GM12878 (cell line): ENCODE measurements at regions not wholly inside any gene's neighbourhood (a gene's known extent, or its start where the extent isn't known, plus 50 kb on each side); places are given as distances from the start of the nearest gene placed in this dataset.
A peak's percentile ranks its signal among the peaks of the same experiment; 100 is the strongest.

Source experiments
- ATAC-seq: fragments of 200-7000 bp; cut with Tn5 transposase; 3 replicates; pipeline ENCODE4 v1.9.1; 2020; ENCODE audit warnings: mild to moderate bottlenecking, moderate library complexity
- BruUV-seq: library from RNA; stranded (reverse); fragments of 400-500 nt; replicated peaks from 2 replicates; lab custom pipeline; 2021; lab: Mats Ljungman, UMichigan
- CTCF ChIA-PET: fragments of 300-600 bp; sonication (Branson Sonifier 250); formaldehyde crosslinking; extraction: SDS; loops from one replicate; lab custom pipeline; 2021; ENCODE audit warnings: inconsistent platforms; lab: Yijun Ruan, JAX
- POLR2A ChIA-PET: fragments of 350-600 bp; formaldehyde crosslinking; extraction: SDS; loops from one replicate; lab custom pipeline; 2021; ENCODE audit warnings: inconsistent platforms; lab: Charles Lee
- RAD21 ChIA-PET: fragments of 300-600 bp; sonication (Branson Sonifier 250); formaldehyde crosslinking; loops from one replicate; lab custom pipeline; 2023; ENCODE audit warnings: antibody characterized with exemption; ENCODE audit not compliant: unreplicated experiment; lab: Charles Lee
- SMC1A ChIA-PET: fragments of 300-600 bp; sonication (Branson Sonifier 250); formaldehyde crosslinking; loops from one replicate; lab custom pipeline; 2023; ENCODE audit not compliant: unreplicated experiment, uncharacterized antibody; lab: Charles Lee
- DNase-seq: peaks from one replicate; pipeline ENCODE4 v3.0.0-alpha.2; 2011; ENCODE audit warnings: low read depth, low spot score
- FAIRE-seq: peaks from 3 replicates; lab custom pipeline; 2011; peaks lifted over from hg19 to GRCh38; lab: Jason Lieb, UNC
- H2AFZ ChIP-seq: 2 replicates; pipeline ENCODE4 v1.6.0; 2011; ENCODE audit warnings: low read depth, low read length, control low read depth; ENCODE audit not compliant: control insufficient read depth
- H3K27ac ChIP-seq: 2 replicates; pipeline ENCODE4 v1.5.1; 2011; ENCODE audit warnings: control low read depth; ENCODE audit not compliant: control insufficient read depth, insufficient read depth
- H3K27me3 ChIP-seq, 2 experiments: replicated peaks in 1 of 2; 2 replicates each; pipeline versions ENCODE4 v1.6.0 to v1.6.1; 2011; ENCODE audit warnings: low read length in 1 of 2; ENCODE audit not compliant: control insufficient read depth in 2 of 2, insufficient read depth in 2 of 2
- H3K36me3 ChIP-seq, 2 experiments: 2 replicates each; pipeline ENCODE4 v1.5.1; 2011; ENCODE audit warnings: low read length in 1 of 2; ENCODE audit not compliant: control insufficient read depth in 2 of 2, insufficient read depth in 2 of 2
- H3K4me1 ChIP-seq: 2 replicates; pipeline ENCODE4 v1.6.1; 2011; ENCODE audit warnings: mild to moderate bottlenecking, low read length, moderate library complexity, mixed read lengths; ENCODE audit not compliant: control insufficient read depth, insufficient read depth
- H3K4me2 ChIP-seq: 2 replicates; pipeline ENCODE4 v1.6.0; 2011; ENCODE audit warnings: control low read depth; ENCODE audit not compliant: control insufficient read depth, insufficient read depth
- H3K4me3 ChIP-seq: fragments of 200-600 bp; sonication (generic); 2 replicates; pipeline ENCODE4 v1.5.1; 2016
- H3K79me2 ChIP-seq: 2 replicates; pipeline ENCODE4 v1.6.0; 2011; ENCODE audit warnings: low read length; ENCODE audit not compliant: control insufficient read depth, insufficient read depth
- H3K9ac ChIP-seq: 2 replicates; pipeline ENCODE4 v1.8.0; 2011; ENCODE audit warnings: low read length, control low read depth, mixed read lengths; ENCODE audit not compliant: control insufficient read depth, insufficient read depth
- H3K9me3 ChIP-seq: replicated peaks from 3 replicates; pipeline ENCODE4 v1.5.1; 2011; ENCODE audit warnings: mild to moderate bottlenecking, low read length; ENCODE audit not compliant: control insufficient read depth, insufficient read depth
- H4K20me1 ChIP-seq: 2 replicates; pipeline ENCODE4 v1.6.0; 2011; ENCODE audit not compliant: control insufficient read depth, insufficient read depth
- PAX5 ChIP-seq: IDR thresholded peaks from 2 replicates; pipeline ENCODE4 v1.6.1; 2011; ENCODE audit warnings: low read depth, low read length, borderline replicate concordance
- TARDBP ChIP-seq: IDR thresholded peaks from 2 replicates; pipeline ENCODE4 v1.6.1; 2016; ENCODE audit warnings: borderline replicate concordance
- TCF12 ChIP-seq: IDR thresholded peaks from 2 replicates; pipeline ENCODE4 v1.6.1; 2011; ENCODE audit warnings: low read depth, mild to moderate bottlenecking, low read length
- ZNF622 ChIP-seq: fragments of 450-650 bp; IDR thresholded peaks from 2 replicates; pipeline ENCODE4 v1.6.1; 2017; ENCODE audit warnings: mild to moderate bottlenecking, inconsistent platforms
- WGBS: methylation state at CpG from one replicate; pipeline ENCODE4 v1.1.6; 2016; ENCODE audit warnings: low lambda C conversion rate; ENCODE audit not compliant: insufficient replicate concordance, insufficient coverage; ENCODE audit errors: missing lambda C conversion rate; 5-methylcytosine and 5-hydroxymethylcytosine counted together
- in situ Hi-C: fragments of 300-500 bp; cut with MboI; formaldehyde crosslinking; loops from 9 replicates; pipeline ENCODE4 v1.14.3; 2018; ENCODE audit warnings: mixed read lengths
- intact Hi-C: fragments of 100-400 bp; cut with micrococcal nuclease; formaldehyde crosslinking; loops from one replicate; pipeline ENCODE4 v1.14.2; 2022; ENCODE audit not compliant: unreplicated experiment
- TF ChIP-seq, protein P1 (sequence below): IDR thresholded peaks from 2 replicates; pipeline ENCODE4 v1.6.1; 2011; ENCODE audit warnings: low read depth, low read length, improper control_type of control experiment, borderline replicate concordance
- TF ChIP-seq, protein P2 (sequence below): fragments of 150-350 bp; IDR thresholded peaks from 2 replicates; pipeline ENCODE4 v1.6.1; 2016; ENCODE audit warnings: low read depth, low read length
- TF ChIP-seq, protein P3 (sequence below): IDR thresholded peaks from 2 replicates; pipeline ENCODE4 v1.6.1; 2011; ENCODE audit warnings: low read depth, mild to moderate bottlenecking, low read length, moderate library complexity, borderline replicate concordance; ENCODE audit errors: extremely low read depth

DNA sequence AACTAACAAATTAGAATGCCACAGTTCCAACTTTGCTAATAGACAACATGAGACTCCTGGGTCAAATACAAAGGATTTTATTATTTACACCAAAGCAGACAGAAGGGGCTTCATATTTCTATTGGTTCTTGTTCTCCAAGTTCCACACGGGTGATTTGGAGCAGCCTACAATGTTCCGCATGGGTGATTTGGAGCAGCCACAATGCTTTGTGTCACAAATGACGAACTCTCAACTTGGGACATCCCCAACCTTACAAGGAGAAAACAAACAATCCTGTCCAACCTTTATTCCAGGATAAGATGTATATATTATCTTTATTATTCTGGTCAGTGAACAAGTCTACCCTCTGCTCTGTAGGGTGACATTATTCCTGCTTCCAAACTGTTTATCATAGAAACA is 694.3 kb upstream of the MGAT4C start:
- ATAC-seq: no peak
- ChIA-PET SMC1A (no interaction called here), POLR2A (no interaction called here), CTCF (no interaction called here), RAD21 (no interaction called here)
- Histone ChIP-seq H3K4me1 (no peaks in the 10 kb centered on the region), H3K4me2 (no peak overlapping the region), H4K20me1 (no peaks in the 10 kb centered on the region), H2AFZ (no peak overlapping the region), H3K4me3 (no peak overlapping the region), H3K27ac (no peak overlapping the region), H3K36me3 (no peaks in the 10 kb centered on the region), H3K27me3 (no peaks in the 10 kb centered on the region), H3K9me3 (no peaks in the 10 kb centered on the region), H3K79me2 (no peaks in the 10 kb centered on the region)
- FAIRE-seq: no peak
- in situ Hi-C loops: no loop called here
- WGBS: 47% methylated on average over 3 of the region's 3 CpGs
- no peak for DNase-seq
- no TSS peak for BruUV-seq
- intact Hi-C loops: no loop called here
- TF ChIP-seq PAX5 (peak; percentile 61; the same call in 1 of the 2 replicates), ZNF622 (no peak)
- TF ChIP-seq, all 136 proteins: peak for 1
- no peak overlapping the region for H3K9ac ChIP-seq

DNA sequence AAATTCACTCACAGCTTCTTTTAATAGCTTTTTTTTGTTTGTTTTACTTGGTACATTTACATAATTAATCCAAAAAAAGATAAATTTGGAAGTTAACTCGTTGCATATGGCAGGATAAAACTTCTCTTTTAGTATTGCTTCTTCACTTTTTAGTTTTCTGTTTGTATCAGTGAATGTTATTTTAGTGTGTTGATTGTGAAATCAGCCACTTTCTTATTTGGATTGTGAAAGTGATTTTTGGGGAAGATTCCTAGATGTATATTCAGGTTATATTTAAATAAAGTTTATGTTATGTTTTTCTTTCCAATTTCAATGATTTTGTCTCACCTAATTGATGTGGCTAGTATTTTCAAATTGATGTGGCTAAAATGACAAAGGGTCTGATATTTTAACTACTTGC is 693.9 kb upstream of the MGAT4C start:
- H3K36me3 ChIP-seq: no peaks in the 10 kb centered on the region
- no peaks in the 10 kb centered on the region for H3K9me3 ChIP-seq
- WGBS: 0% methylated on average over 1 of the region's 1 CpG
- no peaks in the 10 kb centered on the region for H3K27me3 ChIP-seq
- TF ChIP-seq, protein P1, sequence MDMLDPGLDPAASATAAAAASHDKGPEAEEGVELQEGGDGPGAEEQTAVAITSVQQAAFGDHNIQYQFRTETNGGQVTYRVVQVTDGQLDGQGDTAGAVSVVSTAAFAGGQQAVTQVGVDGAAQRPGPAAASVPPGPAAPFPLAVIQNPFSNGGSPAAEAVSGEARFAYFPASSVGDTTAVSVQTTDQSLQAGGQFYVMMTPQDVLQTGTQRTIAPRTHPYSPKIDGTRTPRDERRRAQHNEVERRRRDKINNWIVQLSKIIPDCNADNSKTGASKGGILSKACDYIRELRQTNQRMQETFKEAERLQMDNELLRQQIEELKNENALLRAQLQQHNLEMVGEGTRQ: no peak
- TF ChIP-seq TARDBP (no peak), TCF12 (no peak)
- TF ChIP-seq, protein P2, sequence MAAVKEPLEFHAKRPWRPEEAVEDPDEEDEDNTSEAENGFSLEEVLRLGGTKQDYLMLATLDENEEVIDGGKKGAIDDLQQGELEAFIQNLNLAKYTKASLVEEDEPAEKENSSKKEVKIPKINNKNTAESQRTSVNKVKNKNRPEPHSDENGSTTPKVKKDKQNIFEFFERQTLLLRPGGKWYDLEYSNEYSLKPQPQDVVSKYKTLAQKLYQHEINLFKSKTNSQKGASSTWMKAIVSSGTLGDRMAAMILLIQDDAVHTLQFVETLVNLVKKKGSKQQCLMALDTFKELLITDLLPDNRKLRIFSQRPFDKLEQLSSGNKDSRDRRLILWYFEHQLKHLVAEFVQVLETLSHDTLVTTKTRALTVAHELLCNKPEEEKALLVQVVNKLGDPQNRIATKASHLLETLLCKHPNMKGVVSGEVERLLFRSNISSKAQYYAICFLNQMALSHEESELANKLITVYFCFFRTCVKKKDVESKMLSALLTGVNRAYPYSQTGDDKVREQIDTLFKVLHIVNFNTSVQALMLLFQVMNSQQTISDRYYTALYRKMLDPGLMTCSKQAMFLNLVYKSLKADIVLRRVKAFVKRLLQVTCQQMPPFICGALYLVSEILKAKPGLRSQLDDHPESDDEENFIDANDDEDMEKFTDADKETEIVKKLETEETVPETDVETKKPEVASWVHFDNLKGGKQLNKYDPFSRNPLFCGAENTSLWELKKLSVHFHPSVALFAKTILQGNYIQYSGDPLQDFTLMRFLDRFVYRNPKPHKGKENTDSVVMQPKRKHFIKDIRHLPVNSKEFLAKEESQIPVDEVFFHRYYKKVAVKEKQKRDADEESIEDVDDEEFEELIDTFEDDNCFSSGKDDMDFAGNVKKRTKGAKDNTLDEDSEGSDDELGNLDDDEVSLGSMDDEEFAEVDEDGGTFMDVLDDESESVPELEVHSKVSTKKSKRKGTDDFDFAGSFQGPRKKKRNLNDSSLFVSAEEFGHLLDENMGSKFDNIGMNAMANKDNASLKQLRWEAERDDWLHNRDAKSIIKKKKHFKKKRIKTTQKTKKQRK: no peak
- TF ChIP-seq, protein P3, sequence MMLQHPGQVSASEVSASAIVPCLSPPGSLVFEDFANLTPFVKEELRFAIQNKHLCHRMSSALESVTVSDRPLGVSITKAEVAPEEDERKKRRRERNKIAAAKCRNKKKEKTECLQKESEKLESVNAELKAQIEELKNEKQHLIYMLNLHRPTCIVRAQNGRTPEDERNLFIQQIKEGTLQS: no peak
- DNase-seq (no peak), FAIRE-seq (no peak), ATAC-seq (no peak)
- H3K4me1 ChIP-seq: no peaks in the 10 kb centered on the region
- CTCF ChIA-PET: no interaction called here
- SMC1A ChIA-PET: interaction anchor here (0.5 kb wide), 1 partner anchor 531 kb away, joined by 3 read pairs; no protein-coding TSS in a partner anchor
- RAD21 ChIA-PET: no interaction called here
- POLR2A ChIA-PET: no interaction called here
- H2AFZ ChIP-seq: no peak overlapping the region
- no TSS peak for BruUV-seq
- in situ Hi-C loops (no loop called here), intact Hi-C loops (no loop called here)
- H3K4me3 ChIP-seq: no peak overlapping the region
- no peak overlapping the region for H3K4me2 ChIP-seq
- H3K9ac ChIP-seq: no peak overlapping the region
- H4K20me1 ChIP-seq: no peaks in the 10 kb centered on the region
- no peak overlapping the region for H3K27ac ChIP-seq
- no peaks in the 10 kb centered on the region for H3K79me2 ChIP-seq
